B cell (primary cell): ENCODE measurements at regions not wholly inside any gene's neighbourhood (a gene's known extent, or its start where the extent isn't known, plus 50 kb on each side); places are given as distances from the start of the nearest gene placed in this dataset.

ENCODE experiments used
- EZH2 ChIP-seq: IDR thresholded peaks from 2 replicates; pipeline ENCODE4 v1.6.1; 2012; ENCODE audit warnings: borderline replicate concordance, low read depth, mild to moderate bottlenecking, moderate library complexity, low read length; ENCODE audit not compliant: insufficient read depth, poor library complexity, severe bottlenecking
- TF ChIP-seq, protein P1 (sequence below): fragments of 200-600 bp; IDR thresholded peaks from one replicate; pipeline ENCODE4 v1.8.0; 2022; ENCODE audit warnings: antibody characterized with exemption, mild to moderate bottlenecking

DNA sequence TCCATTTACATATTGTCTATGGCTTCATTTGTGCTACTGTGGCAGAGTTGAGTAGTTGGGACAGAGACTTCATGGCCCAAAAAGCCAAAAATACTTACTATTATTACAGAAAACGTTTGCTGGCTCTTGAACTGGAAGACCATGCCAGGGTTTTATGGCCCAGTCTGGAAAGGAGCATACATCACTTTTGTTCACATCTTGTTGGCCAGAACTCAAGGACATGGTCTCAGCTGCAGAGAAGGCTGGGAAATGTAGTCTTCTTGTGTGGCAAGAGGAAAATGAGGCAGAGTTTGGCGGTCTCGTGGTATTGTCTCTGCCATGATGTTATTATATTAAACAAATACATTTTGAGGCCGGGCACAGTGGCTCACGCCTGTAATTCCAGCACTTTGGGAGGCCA lies 509.6 kb downstream of the MED13L start:
- no peak for TF ChIP-seq EZH2
- TF ChIP-seq, protein P1, sequence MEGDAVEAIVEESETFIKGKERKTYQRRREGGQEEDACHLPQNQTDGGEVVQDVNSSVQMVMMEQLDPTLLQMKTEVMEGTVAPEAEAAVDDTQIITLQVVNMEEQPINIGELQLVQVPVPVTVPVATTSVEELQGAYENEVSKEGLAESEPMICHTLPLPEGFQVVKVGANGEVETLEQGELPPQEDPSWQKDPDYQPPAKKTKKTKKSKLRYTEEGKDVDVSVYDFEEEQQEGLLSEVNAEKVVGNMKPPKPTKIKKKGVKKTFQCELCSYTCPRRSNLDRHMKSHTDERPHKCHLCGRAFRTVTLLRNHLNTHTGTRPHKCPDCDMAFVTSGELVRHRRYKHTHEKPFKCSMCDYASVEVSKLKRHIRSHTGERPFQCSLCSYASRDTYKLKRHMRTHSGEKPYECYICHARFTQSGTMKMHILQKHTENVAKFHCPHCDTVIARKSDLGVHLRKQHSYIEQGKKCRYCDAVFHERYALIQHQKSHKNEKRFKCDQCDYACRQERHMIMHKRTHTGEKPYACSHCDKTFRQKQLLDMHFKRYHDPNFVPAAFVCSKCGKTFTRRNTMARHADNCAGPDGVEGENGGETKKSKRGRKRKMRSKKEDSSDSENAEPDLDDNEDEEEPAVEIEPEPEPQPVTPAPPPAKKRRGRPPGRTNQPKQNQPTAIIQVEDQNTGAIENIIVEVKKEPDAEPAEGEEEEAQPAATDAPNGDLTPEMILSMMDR = no peak
